CD4-positive, alpha-beta T cell treated with Interleukin-6 at 100 ng/mL for 8 hours (primary cell): ENCODE measurements at regions not wholly inside any gene's neighbourhood (a gene's known extent, or its start where the extent isn't known, plus 50 kb on each side); places are given as distances from the start of the nearest gene placed in this dataset.

Experiments
- DNase-seq: peaks from one replicate; pipeline ENCODE4 v3.0.0-alpha.2; 2020; ENCODE audit warnings: mixed read lengths, low spot score

DNA sequence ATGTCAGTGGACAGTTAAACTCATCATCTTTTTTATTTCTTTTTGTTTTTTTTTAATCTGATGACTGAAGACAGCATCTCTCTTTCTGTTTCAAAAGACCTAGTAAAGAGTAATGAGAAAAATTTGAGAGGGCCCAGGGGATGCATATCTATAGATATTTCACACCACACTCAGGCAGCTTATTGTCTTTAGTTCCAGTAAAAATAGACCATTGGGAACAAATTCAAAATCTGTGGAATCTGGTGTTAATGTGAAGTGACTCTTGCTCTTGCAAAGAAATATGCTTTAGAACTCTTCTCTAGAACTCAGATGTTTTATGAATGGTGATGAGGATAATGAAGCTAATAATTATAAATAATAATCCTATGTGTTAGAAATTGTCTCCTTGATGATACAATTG is 214.5 kb upstream of the ATP2B1 start:
- DNase-seq = no peak

DNA sequence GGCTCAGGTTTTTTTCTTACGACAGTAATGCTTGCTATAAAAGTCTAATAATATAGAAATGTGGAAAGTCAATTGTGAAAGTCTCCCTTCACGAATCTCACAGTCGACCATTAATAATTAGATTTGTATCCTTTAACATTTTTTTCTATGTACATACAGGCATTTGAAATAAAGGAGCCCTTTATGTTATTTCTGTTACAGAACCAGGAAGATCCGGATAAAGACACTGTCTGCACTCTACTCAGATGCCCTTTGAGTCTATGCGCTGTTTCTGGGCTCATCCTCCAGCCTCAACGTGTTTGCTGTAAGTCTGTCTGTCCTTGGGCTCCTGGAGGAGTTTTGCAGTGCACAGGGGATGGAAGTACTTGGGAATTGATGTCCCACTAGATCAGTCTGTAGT is 212.2 kb upstream of the ATP2B1 start:
- no peak for DNase-seq

GRCh38 chr12:89919241-89919906 is 210.7 kb upstream of the ATP2B1 start:
- DNase-seq = no peak

- no peak for DNase-seq
Observed at GRCh38 chr12:89918172-89918846, 209.7 kb upstream of the ATP2B1 start.

- DNase-seq = no peak
Observed at GRCh38 chr12:89909753-89910152, 201.1 kb upstream of the ATP2B1 start.

DNA sequence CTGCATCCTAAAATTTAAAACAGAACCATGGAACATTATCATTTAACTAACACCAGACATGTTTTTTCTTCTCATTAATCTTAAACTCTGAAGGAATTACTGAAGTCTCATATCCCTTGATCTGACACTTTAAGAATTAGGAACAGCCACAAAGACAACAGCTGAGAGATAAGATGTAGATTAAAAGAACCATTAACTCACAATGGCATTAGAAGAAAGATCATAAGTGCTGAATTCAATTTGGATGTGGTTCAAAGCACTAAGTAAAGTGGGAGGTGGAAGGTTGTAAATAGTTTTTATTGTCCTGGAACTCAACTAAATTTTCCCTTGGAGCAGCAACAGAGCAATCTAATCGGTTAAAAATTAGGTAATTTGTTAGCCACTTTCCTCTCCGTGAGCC is 199.0 kb upstream of the ATP2B1 start:
- DNase-seq = no peak

DNA sequence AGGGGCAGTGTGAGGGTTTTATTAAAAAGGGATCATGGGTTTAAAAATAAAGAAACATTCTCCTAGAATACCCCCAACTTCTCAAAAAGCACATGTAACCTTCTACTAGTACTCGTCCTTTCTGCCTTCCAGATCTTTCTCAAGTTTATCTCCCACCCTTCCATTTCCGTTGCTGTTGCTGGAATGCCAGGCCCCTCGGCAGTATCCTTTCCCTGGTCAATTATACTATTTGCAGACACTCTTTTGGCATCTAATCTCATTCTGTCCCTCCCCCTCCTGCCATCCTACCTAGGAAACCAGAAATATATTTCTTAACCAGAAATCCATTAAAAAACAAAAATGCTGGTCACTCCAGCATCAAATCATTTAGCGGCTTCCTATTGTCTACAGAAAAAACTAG is 198.2 kb upstream of the ATP2B1 start:
- DNase-seq = no peak

GRCh38 chr12:89906178-89906577 is 197.5 kb upstream of the ATP2B1 start:
- no peak for DNase-seq

GRCh38 chr12:89901906-89902642 is 193.4 kb upstream of the ATP2B1 start:
- DNase-seq = no peak

- no peak for DNase-seq
Observed at GRCh38 chr12:89901319-89901718, 192.7 kb upstream of the ATP2B1 start.

GRCh38 chr12:89899651-89900050 is 191.0 kb upstream of the ATP2B1 start:
- DNase-seq = no peak

DNA sequence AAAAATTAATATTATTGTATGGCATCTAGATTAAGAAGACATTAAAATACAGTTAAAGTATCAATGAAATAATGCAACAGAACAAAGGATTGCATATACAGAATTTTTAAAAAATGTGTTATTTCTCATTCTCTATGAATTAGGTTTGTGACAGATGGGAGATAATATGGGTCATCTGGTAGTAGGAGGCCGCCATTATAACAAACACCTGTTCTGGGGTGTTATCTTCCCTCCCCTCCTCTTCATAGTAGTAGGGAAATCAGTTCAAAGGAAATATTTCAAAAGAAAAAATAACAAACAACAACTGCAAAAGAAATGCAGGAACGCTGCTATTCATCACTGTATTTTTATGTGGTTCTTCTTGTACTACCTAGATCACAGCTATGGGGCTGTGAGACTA is 187.0 kb upstream of the ATP2B1 start:
- DNase-seq = no peak

DNA sequence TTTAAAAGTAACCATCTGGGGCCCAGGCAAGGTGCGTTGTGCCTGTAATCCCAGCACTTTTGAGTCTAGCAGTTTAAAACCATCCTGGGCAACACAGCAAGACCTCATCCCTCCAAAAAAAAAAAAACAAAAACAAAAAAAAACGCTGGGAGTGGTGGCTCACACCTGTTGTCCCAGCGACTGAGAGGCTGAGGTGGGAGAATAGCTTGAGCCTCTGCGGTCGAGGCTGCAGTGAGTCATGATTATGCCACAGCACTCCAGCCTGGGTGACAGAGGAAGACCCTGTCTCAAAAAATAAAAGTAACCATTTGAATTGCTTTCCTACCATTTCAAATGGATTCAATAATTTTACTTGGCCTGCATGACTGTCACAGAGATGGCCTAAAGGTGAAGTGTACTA is 186.5 kb upstream of the ATP2B1 start:
- no peak for DNase-seq

GRCh38 chr12:89893972-89894706 is 185.5 kb upstream of the ATP2B1 start:
- DNase-seq = no peak

- no peak for DNase-seq
Observed at GRCh38 chr12:89892436-89892835, 183.8 kb upstream of the ATP2B1 start.

DNA sequence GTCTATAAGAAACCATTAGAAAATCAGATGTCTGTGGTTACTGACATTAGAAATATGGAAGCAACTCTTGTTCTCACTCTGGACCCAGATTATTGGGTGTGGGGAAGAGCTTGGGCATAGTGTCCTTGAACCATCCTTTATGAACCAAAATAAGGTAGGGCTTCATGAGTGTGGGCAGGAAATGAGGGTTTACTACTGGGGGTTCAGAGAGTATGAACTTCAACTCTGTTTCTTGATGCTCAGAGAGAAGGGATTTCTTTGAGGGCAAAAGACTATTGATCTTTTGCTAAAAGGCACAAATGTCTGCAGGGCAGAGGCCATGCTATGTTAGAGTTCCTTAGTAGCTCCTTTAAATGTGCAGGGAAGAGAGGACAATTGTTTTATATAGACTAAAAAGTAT is 183.3 kb upstream of the ATP2B1 start:
- no peak for DNase-seq

GRCh38 chr12:89890161-89890560 is 181.5 kb upstream of the ATP2B1 start:
- DNase-seq = no peak

- DNase-seq = no peak
Observed at GRCh38 chr12:89889062-89889461, 180.4 kb upstream of the ATP2B1 start.

GRCh38 chr12:89884952-89885351 is 176.3 kb upstream of the ATP2B1 start:
- DNase-seq = no peak

GRCh38 chr12:89884416-89884898 is 175.8 kb upstream of the ATP2B1 start:
- DNase-seq = no peak

GRCh38 chr12:89883630-89884389 is 175.2 kb upstream of the ATP2B1 start:
- DNase-seq = no peak

- DNase-seq = no peak
Observed at GRCh38 chr12:89882792-89883191, 174.2 kb upstream of the ATP2B1 start.
